SJCRH30 (cell line): ENCODE measurements at regions not wholly inside any gene's neighbourhood (a gene's known extent, or its start where the extent isn't known, plus 50 kb on each side); places are given as distances from the start of the nearest gene placed in this dataset.

Experiments
- DNase-seq, 2 experiments: peaks; one replicate each; pipeline ENCODE4 v3.0.0-alpha.2; 2015 to 2020
- H3K27ac ChIP-seq: fragments of 250-450 bp; sonication (Bioruptor Pico); 2 replicates; pipeline ENCODE4 v1.5.1; 2020; ENCODE audit warnings: mild to moderate bottlenecking, moderate library complexity
- H3K27me3 ChIP-seq: fragments of 250-450 bp; sonication (Bioruptor Pico); 2 replicates; pipeline ENCODE4 v1.5.1; 2020; ENCODE audit warnings: mild to moderate bottlenecking, moderate library complexity
- H3K36me3 ChIP-seq: fragments of 250-450 bp; sonication (Bioruptor Pico); 2 replicates; pipeline ENCODE4 v1.5.1; 2020; ENCODE audit warnings: mild to moderate bottlenecking, moderate library complexity
- H3K4me1 ChIP-seq: fragments of 250-450 bp; sonication (Bioruptor Pico); 2 replicates; pipeline ENCODE4 v1.5.1; 2020; ENCODE audit warnings: mild to moderate bottlenecking, moderate library complexity
- H3K4me3 ChIP-seq: fragments of 250-450 bp; sonication (Bioruptor Pico); 2 replicates; pipeline ENCODE4 v1.5.1; 2020; ENCODE audit warnings: mild to moderate bottlenecking, moderate library complexity
- H3K9me3 ChIP-seq: fragments of 250-450 bp; sonication (Bioruptor Pico); replicated peaks from 2 replicates; pipeline ENCODE4 v1.5.1; 2020; ENCODE audit warnings: mild to moderate bottlenecking, moderate library complexity

GRCh38 chr6:170208651-170209353 lies 82.1 kb downstream of the DLL1 start:
- DNase-seq: no peak
- no peaks in the 10 kb centered on the region for H3K36me3 ChIP-seq
- H3K4me1 ChIP-seq: no peaks in the 10 kb centered on the region
- no peak overlapping the region for H3K4me3 ChIP-seq
- peaks cover 10% of the 10 kb centered on the region for H3K27me3 ChIP-seq
- H3K27ac ChIP-seq: no peak overlapping the region
- no peaks in the 10 kb centered on the region for H3K9me3 ChIP-seq

- Histone ChIP-seq H3K27me3 (peaks cover 10% of the 10 kb centered on the region), H3K4me3 (no peak overlapping the region), H3K27ac (no peak overlapping the region), H3K9me3 (no peaks in the 10 kb centered on the region), H3K4me1 (no peaks in the 10 kb centered on the region), H3K36me3 (no peaks in the 10 kb centered on the region)
- no peak for DNase-seq
Measured at GRCh38 chr6:170208182-170208601, 82.7 kb downstream of the DLL1 start.

GRCh38 chr6:170207586-170208181 lies 83.2 kb downstream of the DLL1 start:
- Histone ChIP-seq H3K9me3 (no peaks in the 10 kb centered on the region), H3K36me3 (no peaks in the 10 kb centered on the region), H3K4me1 (no peaks in the 10 kb centered on the region), H3K27ac (no peak overlapping the region), H3K27me3 (peaks cover 10% of the 10 kb centered on the region), H3K4me3 (no peak overlapping the region)
- no peak for DNase-seq

- DNase-seq: peak; percentile 43 to 49
- Histone ChIP-seq H3K27ac (no peak overlapping the region), H3K4me1 (no peaks in the 10 kb centered on the region), H3K4me3 (no peak overlapping the region), H3K36me3 (no peaks in the 10 kb centered on the region), H3K9me3 (no peaks in the 10 kb centered on the region), H3K27me3 (peaks cover 10% of the 10 kb centered on the region)
Measured at GRCh38 chr6:170206851-170207431, 83.9 kb downstream of the DLL1 start.

- Histone ChIP-seq H3K27me3 (peaks cover 10% of the 10 kb centered on the region), H3K4me1 (no peaks in the 10 kb centered on the region), H3K9me3 (no peaks in the 10 kb centered on the region), H3K4me3 (no peak overlapping the region), H3K27ac (no peak overlapping the region), H3K36me3 (no peaks in the 10 kb centered on the region)
- DNase-seq: no peak
Measured at GRCh38 chr6:170206317-170206621, 84.6 kb downstream of the DLL1 start.

- Histone ChIP-seq H3K27ac (no peak overlapping the region), H3K4me1 (no peaks in the 10 kb centered on the region), H3K27me3 (peaks cover 10% of the 10 kb centered on the region), H3K9me3 (no peaks in the 10 kb centered on the region), H3K4me3 (no peak overlapping the region), H3K36me3 (no peaks in the 10 kb centered on the region)
- no peak for DNase-seq
Measured at GRCh38 chr6:170205534-170206316, 85.2 kb downstream of the DLL1 start.

GRCh38 chr6:170205126-170205525 lies 85.8 kb downstream of the DLL1 start:
- no peaks in the 10 kb centered on the region for H3K9me3 ChIP-seq
- H3K27ac ChIP-seq: no peak overlapping the region
- H3K4me3 ChIP-seq: no peak overlapping the region
- H3K36me3 ChIP-seq: no peaks in the 10 kb centered on the region
- H3K27me3 ChIP-seq: peaks cover 10% of the 10 kb centered on the region
- no peak for DNase-seq
- H3K4me1 ChIP-seq: no peaks in the 10 kb centered on the region

GRCh38 chr6:170203212-170203611 lies 87.7 kb downstream of the DLL1 start:
- DNase-seq: no peak
- Histone ChIP-seq H3K36me3 (no peaks in the 10 kb centered on the region), H3K27ac (no peak overlapping the region), H3K4me3 (no peak overlapping the region), H3K4me1 (no peaks in the 10 kb centered on the region), H3K9me3 (no peaks in the 10 kb centered on the region), H3K27me3 (peaks cover 4% of the 10 kb centered on the region; the same call in 1 of the 2 replicates)

- H3K27ac ChIP-seq: no peak overlapping the region
- no peaks in the 10 kb centered on the region for H3K9me3 ChIP-seq
- no peaks in the 10 kb centered on the region for H3K4me1 ChIP-seq
- H3K4me3 ChIP-seq: no peak overlapping the region
- H3K27me3 ChIP-seq: no peaks in the 10 kb centered on the region
- DNase-seq: no peak
- no peaks in the 10 kb centered on the region for H3K36me3 ChIP-seq
Measured at GRCh38 chr6:170202416-170203135, 88.3 kb downstream of the DLL1 start.

- Histone ChIP-seq H3K4me1 (no peaks in the 10 kb centered on the region), H3K27me3 (no peaks in the 10 kb centered on the region), H3K36me3 (no peaks in the 10 kb centered on the region), H3K4me3 (no peak overlapping the region), H3K27ac (no peak overlapping the region), H3K9me3 (peaks cover 5% of the 10 kb centered on the region; the same call in 1 of the 2 replicates)
- no peak for DNase-seq
Measured at GRCh38 chr6:170201361-170201760, 89.5 kb downstream of the DLL1 start.

- H3K27ac ChIP-seq: no peak overlapping the region
- no peaks in the 10 kb centered on the region for H3K27me3 ChIP-seq
- DNase-seq: no peak
- peaks cover 12% of the 10 kb centered on the region; the same call in 1 of the 2 replicates for H3K9me3 ChIP-seq
- H3K4me3 ChIP-seq: no peak overlapping the region
- H3K4me1 ChIP-seq: no peaks in the 10 kb centered on the region
- H3K36me3 ChIP-seq: no peaks in the 10 kb centered on the region
Measured at GRCh38 chr6:170200458-170200891, 90.4 kb downstream of the DLL1 start.

- DNase-seq: no peak
- Histone ChIP-seq H3K4me1 (no peaks in the 10 kb centered on the region), H3K9me3 (peaks cover 12% of the 10 kb centered on the region; the same call in 1 of the 2 replicates)
Measured at GRCh38 chr6:170199716-170200115, 91.2 kb downstream of the DLL1 start.

GRCh38 chr6:170198298-170198697 lies 92.6 kb downstream of the DLL1 start:
- DNase-seq: no peak
- no peaks in the 10 kb centered on the region for H3K36me3 ChIP-seq
- no peaks in the 10 kb centered on the region for H3K27me3 ChIP-seq
- H3K9me3 ChIP-seq: peaks cover 21% of the 10 kb centered on the region; the same call in 1 of the 2 replicates
- H3K4me1 ChIP-seq: no peaks in the 10 kb centered on the region
- no peak overlapping the region for H3K4me3 ChIP-seq
- no peak overlapping the region for H3K27ac ChIP-seq

More at GRCh38 chr6:170199716-170200115, 91.2 kb downstream of the DLL1 start:
- no peak overlapping the region for H3K4me3 ChIP-seq
- no peak overlapping the region for H3K27ac ChIP-seq
- H3K36me3 ChIP-seq: no peaks in the 10 kb centered on the region
- no peaks in the 10 kb centered on the region for H3K27me3 ChIP-seq

GRCh38 chr6:170193326-170193821 lies 97.5 kb downstream of the DLL1 start:
- no peaks in the 10 kb centered on the region for H3K27me3 ChIP-seq
- H3K9me3 ChIP-seq: peaks cover 21% of the 10 kb centered on the region; the same call in 1 of the 2 replicates
- no peak for DNase-seq
- H3K4me3 ChIP-seq: no peak overlapping the region
- H3K36me3 ChIP-seq: no peaks in the 10 kb centered on the region
- no peak overlapping the region for H3K27ac ChIP-seq
- H3K4me1 ChIP-seq: no peaks in the 10 kb centered on the region
